ENCODE measurements at regions not wholly inside any gene's neighbourhood (a gene's known extent, or its start where the extent isn't known, plus 50 kb on each side); places are given as distances from the start of the nearest gene placed in this dataset.

- TF ChIP-seq ZNF260 (CRISPR knock-in tag; IDR thresholded peaks at IDR 0.05; ENCODE audit: borderline replicate concordance, low read depth) (no peak), KDM3A (CRISPR knock-in tag; IDR thresholded peaks at IDR 0.05; ENCODE audit: low read depth) (no peak), PRPF4 (IDR thresholded peaks at IDR 0.05; ENCODE audit: low read depth, low read length, poor library complexity, severe bottlenecking) (no peak), HDAC1 (CRISPR knock-in tag; IDR thresholded peaks at IDR 0.05) (no peak), IKZF1 (IDR thresholded peaks at IDR 0.05) (no peak), MXI1 (IDR thresholded peaks at IDR 0.05; ENCODE audit: borderline replicate concordance, low read depth, low read length) (no peak), IRF2 (CRISPR knock-in tag; IDR thresholded peaks at IDR 0.05) (no peak), HNF4A (CRISPR knock-in tag; IDR thresholded peaks at IDR 0.05) (no peak), USF2 (IDR thresholded peaks at IDR 0.05; ENCODE audit: low read depth, low read length) (no peak), USF2 (CRISPR knock-in tag; IDR thresholded peaks at IDR 0.05; ENCODE audit: borderline replicate concordance) (no peak), TAF1 (CRISPR knock-in tag; IDR thresholded peaks at IDR 0.05) (no peak), MYC (CRISPR knock-in tag; IDR thresholded peaks at IDR 0.05; ENCODE audit: borderline replicate concordance) (no peak), PHF8 (CRISPR knock-in tag; IDR thresholded peaks at IDR 0.05) (no peak)
- TF ChIP-seq, protein P1, sequence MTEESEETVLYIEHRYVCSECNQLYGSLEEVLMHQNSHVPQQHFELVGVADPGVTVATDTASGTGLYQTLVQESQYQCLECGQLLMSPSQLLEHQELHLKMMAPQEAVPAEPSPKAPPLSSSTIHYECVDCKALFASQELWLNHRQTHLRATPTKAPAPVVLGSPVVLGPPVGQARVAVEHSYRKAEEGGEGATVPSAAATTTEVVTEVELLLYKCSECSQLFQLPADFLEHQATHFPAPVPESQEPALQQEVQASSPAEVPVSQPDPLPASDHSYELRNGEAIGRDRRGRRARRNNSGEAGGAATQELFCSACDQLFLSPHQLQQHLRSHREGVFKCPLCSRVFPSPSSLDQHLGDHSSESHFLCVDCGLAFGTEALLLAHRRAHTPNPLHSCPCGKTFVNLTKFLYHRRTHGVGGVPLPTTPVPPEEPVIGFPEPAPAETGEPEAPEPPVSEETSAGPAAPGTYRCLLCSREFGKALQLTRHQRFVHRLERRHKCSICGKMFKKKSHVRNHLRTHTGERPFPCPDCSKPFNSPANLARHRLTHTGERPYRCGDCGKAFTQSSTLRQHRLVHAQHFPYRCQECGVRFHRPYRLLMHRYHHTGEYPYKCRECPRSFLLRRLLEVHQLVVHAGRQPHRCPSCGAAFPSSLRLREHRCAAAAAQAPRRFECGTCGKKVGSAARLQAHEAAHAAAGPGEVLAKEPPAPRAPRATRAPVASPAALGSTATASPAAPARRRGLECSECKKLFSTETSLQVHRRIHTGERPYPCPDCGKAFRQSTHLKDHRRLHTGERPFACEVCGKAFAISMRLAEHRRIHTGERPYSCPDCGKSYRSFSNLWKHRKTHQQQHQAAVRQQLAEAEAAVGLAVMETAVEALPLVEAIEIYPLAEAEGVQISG (CRISPR knock-in tag; IDR thresholded peaks at IDR 0.05), result no peak
These were observed 158.8 kb downstream of the MACROH2A1 start for GRCh38 chr5:135240283-135240633.

Data from HepG2 (cell line).